Neural cell (in vitro differentiated cells): ENCODE measurements at regions not wholly inside any gene's neighbourhood (a gene's known extent, or its start where the extent isn't known, plus 50 kb on each side); places are given as distances from the start of the nearest gene placed in this dataset.

ENCODE experiments used
- H2AFZ ChIP-seq: fragments of 200-600, 300-800 bp; sonication (generic), shearing (Covaris generic); 2 replicates; pipeline ENCODE4 v1.6.0; 2014; ENCODE audit warnings: low read depth, mild to moderate bottlenecking, antibody characterized with exemption, low read length, moderate library complexity
- H3F3A ChIP-seq: fragments of 200-600 bp; shearing (Covaris generic); 2 replicates; pipeline ENCODE4 v1.6.1; 2016; ENCODE audit warnings: mild to moderate bottlenecking, moderate library complexity, mixed read lengths, antibody characterized with exemption, low read length; ENCODE audit not compliant: insufficient read depth, poor library complexity, severe bottlenecking
- H3K27ac ChIP-seq: fragments of 200-600, 300-800 bp; sonication (generic), shearing (Covaris generic); 2 replicates; pipeline ENCODE4 v1.5.1; 2014; ENCODE audit warnings: mild to moderate bottlenecking, low read length, moderate library complexity
- H3K27me3 ChIP-seq: fragments of 300-800, 200-600 bp; sonication (generic), shearing (Covaris generic); 2 replicates; pipeline ENCODE4 v1.6.0; 2014; ENCODE audit warnings: mild to moderate bottlenecking, low read depth, low read length, moderate library complexity; ENCODE audit not compliant: insufficient read depth
- H3K36me3 ChIP-seq: fragments of 300-800, 200-600 bp; sonication (generic), shearing (Covaris generic); 2 replicates; pipeline ENCODE4 v1.5.1; 2014; ENCODE audit warnings: mild to moderate bottlenecking, antibody characterized with exemption, low read length, moderate library complexity; ENCODE audit not compliant: insufficient read depth
- H3K4me2 ChIP-seq: fragments of 300-800, 200-600 bp; sonication (generic), shearing (Covaris generic); 2 replicates; pipeline ENCODE4 v1.6.0; 2014; ENCODE audit warnings: mild to moderate bottlenecking, low read length
- H3K4me3 ChIP-seq: fragments of 300-800, 200-600 bp; sonication (generic), shearing (Covaris generic); 2 replicates; pipeline ENCODE4 v1.5.1; 2014; ENCODE audit warnings: mild to moderate bottlenecking, low read length, moderate library complexity
- H3K79me2 ChIP-seq: fragments of 200-600 bp; shearing (Covaris generic); replicated peaks from 2 replicates; pipeline ENCODE4 v1.6.0; 2014; ENCODE audit warnings: mild to moderate bottlenecking, low read length, moderate library complexity; ENCODE audit not compliant: insufficient read depth
- H3K9ac ChIP-seq: fragments of 300-800, 200-600 bp; sonication (generic), shearing (Covaris generic); 2 replicates; pipeline ENCODE4 v1.6.1; 2016; ENCODE audit warnings: mild to moderate bottlenecking, low read length, mixed read lengths
- H3K9me2 ChIP-seq: fragments of 200-600 bp; shearing (Covaris generic); 2 replicates; pipeline ENCODE4 v1.6.1; 2016; ENCODE audit warnings: mild to moderate bottlenecking, low read length, mixed read lengths; ENCODE audit not compliant: insufficient read depth
- H3K9me3 ChIP-seq: fragments of 200-600, 300-800 bp; sonication (generic), shearing (Covaris generic); 2 replicates; pipeline ENCODE4 v1.6.1; 2016; ENCODE audit warnings: mild to moderate bottlenecking, mixed run types, low read length, moderate library complexity, mixed read lengths
- H4K20me1 ChIP-seq: fragments of 200-600 bp; shearing (Covaris generic); 2 replicates; pipeline ENCODE4 v1.6.1; 2016; ENCODE audit warnings: mild to moderate bottlenecking, mixed run types; ENCODE audit not compliant: insufficient read depth
- CTCF ChIP-seq: fragments of 450-650 bp; IDR thresholded peaks from 2 replicates; pipeline ENCODE4 v1.5.1; 2014; ENCODE audit warnings: antibody characterized with exemption, mild to moderate bottlenecking, moderate library complexity; ENCODE audit not compliant: poor library complexity, severe bottlenecking
- EP300 ChIP-seq: fragments of 450-650 bp; conservative IDR thresholded peaks from 2 replicates; pipeline ENCODE4 v1.6.1; 2014; ENCODE audit warnings: antibody characterized with exemption, mild to moderate bottlenecking, moderate library complexity; ENCODE audit not compliant: poor library complexity, severe bottlenecking
- EZH2 ChIP-seq: fragments of 200-600, 300-800 bp; shearing (Covaris generic), sonication (generic); IDR thresholded peaks from 2 replicates; pipeline ENCODE4 v1.6.1; 2014; ENCODE audit warnings: antibody characterized with exemption, low read length, borderline replicate concordance, mild to moderate bottlenecking; ENCODE audit not compliant: insufficient read depth, poor library complexity, severe bottlenecking
- MXI1 ChIP-seq: fragments of 450-650 bp; conservative IDR thresholded peaks from 2 replicates; pipeline ENCODE4 v1.6.1; 2014; ENCODE audit warnings: antibody characterized with exemption, mild to moderate bottlenecking; ENCODE audit not compliant: poor library complexity, severe bottlenecking
- POLR2AphosphoS5 ChIP-seq: IDR thresholded peaks from 2 replicates; pipeline ENCODE4 v1.6.1; 2012
- RAD21 ChIP-seq: fragments of 450-650 bp; conservative IDR thresholded peaks from 2 replicates; pipeline ENCODE4 v1.6.1; 2014; ENCODE audit warnings: antibody characterized with exemption, mild to moderate bottlenecking, moderate library complexity
- REST ChIP-seq: IDR thresholded peaks from 2 replicates; pipeline ENCODE4 v1.6.1; 2012; ENCODE audit warnings: borderline replicate concordance
- SMC3 ChIP-seq: fragments of 450-650 bp; conservative IDR thresholded peaks from 2 replicates; pipeline ENCODE4 v1.6.1; 2014; ENCODE audit warnings: antibody characterized with exemption, mild to moderate bottlenecking, moderate library complexity; ENCODE audit not compliant: poor library complexity
- TAF1 ChIP-seq: IDR thresholded peaks from 2 replicates; pipeline ENCODE4 v1.6.1; 2012; ENCODE audit warnings: low read depth

- H3K9me3 ChIP-seq = no peaks in the 10 kb centered on the region
- no peaks in the 10 kb centered on the region for H3K27me3 ChIP-seq
- H3K9ac ChIP-seq = no peak overlapping the region
- no peaks in the 10 kb centered on the region for H3K79me2 ChIP-seq
- H3K27ac ChIP-seq = no peak overlapping the region
- H4K20me1 ChIP-seq = no peaks in the 10 kb centered on the region
- no peaks in the 10 kb centered on the region for H3F3A ChIP-seq
- TF ChIP-seq POLR2AphosphoS5 (no peak), RAD21 (no peak), TAF1 (no peak), MXI1 (no peak), SMC3 (no peak), CTCF (no peak), EZH2 (no peak), REST (no peak), EP300 (no peak)
- no peaks in the 10 kb centered on the region for H3K36me3 ChIP-seq
- no peak overlapping the region for H3K4me3 ChIP-seq
- no peak overlapping the region for H2AFZ ChIP-seq
- no peak overlapping the region for H3K4me2 ChIP-seq
- H3K9me2 ChIP-seq = no peaks in the 10 kb centered on the region
Measured at GRCh38 chr6:8608737-8609136, 173.4 kb upstream of the SLC35B3 start.

- Histone ChIP-seq H4K20me1 (no peaks in the 10 kb centered on the region), H3F3A (no peaks in the 10 kb centered on the region), H2AFZ (no peak overlapping the region), H3K9me3 (no peaks in the 10 kb centered on the region), H3K4me3 (no peak overlapping the region), H3K79me2 (no peaks in the 10 kb centered on the region), H3K36me3 (no peaks in the 10 kb centered on the region), H3K9ac (no peak overlapping the region), H3K27me3 (no peaks in the 10 kb centered on the region), H3K27ac (no peak overlapping the region), H3K4me2 (no peak overlapping the region), H3K9me2 (no peaks in the 10 kb centered on the region)
- TF ChIP-seq REST = no peak
- no peak for TF ChIP-seq TAF1
- TF ChIP-seq POLR2AphosphoS5 = no peak
- TF ChIP-seq EZH2 = no peak
- no peak for TF ChIP-seq EP300
- no peak for TF ChIP-seq CTCF
- TF ChIP-seq MXI1 = no peak
- no peak for TF ChIP-seq SMC3
- no peak for TF ChIP-seq RAD21
Measured at GRCh38 chr6:8589941-8590729, 154.8 kb upstream of the SLC35B3 start.
